Keratinocyte (primary cell): ENCODE measurements at regions not wholly inside any gene's neighbourhood (a gene's known extent, or its start where the extent isn't known, plus 50 kb on each side); places are given as distances from the start of the nearest gene placed in this dataset.

Experiments used
- DNase-seq: peaks from one replicate; pipeline ENCODE4 v3.0.0-alpha.2; 2011; ENCODE audit warnings: low read depth, missing footprints, low spot score
- FAIRE-seq: peaks from 2 replicates; lab custom pipeline; 2011; peaks lifted over from hg19 to GRCh38; lab: Jason Lieb, UNC
- H2AFZ ChIP-seq: 2 replicates; pipeline ENCODE4 v1.6.0; 2012; ENCODE audit warnings: low read length, control low read depth, inconsistent platforms; ENCODE audit not compliant: control insufficient read depth
- H3K27ac ChIP-seq: 2 replicates; pipeline ENCODE4 v1.5.1; 2011; ENCODE audit warnings: low read length; ENCODE audit not compliant: control insufficient read depth, insufficient read depth
- H3K27me3 ChIP-seq: 3 replicates; pipeline ENCODE4 v1.6.0; 2011; ENCODE audit warnings: low read length; ENCODE audit not compliant: control insufficient read depth, insufficient read depth; ENCODE audit errors: extremely low read depth
- H3K36me3 ChIP-seq, 2 experiments: 2 replicates in 1 of 2; 3 replicates in 1 of 2; pipeline ENCODE4 v1.5.1; 2011; ENCODE audit warnings: low read length in 2 of 2, mild to moderate bottlenecking in 1 of 2; ENCODE audit not compliant: control insufficient read depth in 2 of 2, insufficient read depth in 2 of 2; ENCODE audit errors: extremely low read depth in 1 of 2
- H3K4me1 ChIP-seq: 3 replicates; pipeline ENCODE4 v1.5.1; 2011; ENCODE audit warnings: low read length; ENCODE audit not compliant: control insufficient read depth, insufficient read depth; ENCODE audit errors: extremely low read depth
- H3K4me2 ChIP-seq: 3 replicates; pipeline ENCODE4 v1.6.0; 2011; ENCODE audit warnings: low read depth, low read length; ENCODE audit not compliant: control insufficient read depth, insufficient read depth; ENCODE audit errors: extremely low read depth
- H3K4me3 ChIP-seq, 3 experiments: fragments of 200-600 bp in 1 of 3; sonication (generic) in 1 of 3; 2 replicates in 2 of 3; 3 replicates in 1 of 3; pipeline ENCODE4 v1.5.1; 2011 to 2016; ENCODE audit warnings: low read length in 3 of 3, mild to moderate bottlenecking in 3 of 3, control low read depth in 2 of 3, inconsistent platforms in 1 of 3, low read depth in 1 of 3, mixed read lengths in 1 of 3, mixed run types in 1 of 3, moderate library complexity in 1 of 3; ENCODE audit not compliant: control insufficient read depth in 2 of 3, insufficient read depth in 2 of 3; ENCODE audit errors: extremely low read depth in 1 of 3
- H3K79me2 ChIP-seq: 2 replicates; pipeline ENCODE4 v1.6.0; 2012; ENCODE audit warnings: low read length; ENCODE audit not compliant: control insufficient read depth, insufficient read depth
- H3K9ac ChIP-seq: 3 replicates; pipeline ENCODE4 v1.6.0; 2011; ENCODE audit warnings: low read length; ENCODE audit not compliant: control insufficient read depth, insufficient read depth; ENCODE audit errors: extremely low read depth
- H3K9me1 ChIP-seq: 3 replicates; pipeline ENCODE4 v1.6.0; 2011; ENCODE audit warnings: low read length; ENCODE audit not compliant: control insufficient read depth, insufficient read depth; ENCODE audit errors: extremely low read depth
- H3K9me3 ChIP-seq: 2 replicates; pipeline ENCODE4 v1.5.1; 2012; ENCODE audit warnings: low read depth, low read length; ENCODE audit not compliant: control insufficient read depth
- H4K20me1 ChIP-seq: 3 replicates; pipeline ENCODE4 v1.6.0; 2011; ENCODE audit warnings: low read length; ENCODE audit not compliant: control insufficient read depth, insufficient read depth; ENCODE audit errors: extremely low read depth
- EZH2 ChIP-seq: IDR thresholded peaks from one replicate; pipeline ENCODE4 v1.6.1; 2012; ENCODE audit warnings: inconsistent platforms, mild to moderate bottlenecking, low read length, moderate library complexity
- dilution Hi-C: fragments of 300-500 bp; cut with MboI; formaldehyde crosslinking; loops from one replicate; pipeline ENCODE4 v1.7.0; 2020; ENCODE audit warnings: low sequenced_read_pairs; ENCODE audit not compliant: extremely low pct_ligation_motif_present
- TF ChIP-seq, protein P1 (sequence below), 3 experiments: IDR thresholded peaks in 1 of 3; conservative IDR thresholded peaks in 1 of 3; optimal IDR thresholded peaks in 1 of 3; 2 replicates in 2 of 3; 3 replicates in 1 of 3; pipeline versions ENCODE3 to v1.5.1; 2011; ENCODE audit warnings: low read length in 3 of 3, mild to moderate bottlenecking in 3 of 3, moderate library complexity in 2 of 3, control low read depth in 1 of 3, inconsistent platforms in 1 of 3; ENCODE audit not compliant: insufficient read depth in 2 of 3; ENCODE audit errors: extremely low read depth in 1 of 3

DNA sequence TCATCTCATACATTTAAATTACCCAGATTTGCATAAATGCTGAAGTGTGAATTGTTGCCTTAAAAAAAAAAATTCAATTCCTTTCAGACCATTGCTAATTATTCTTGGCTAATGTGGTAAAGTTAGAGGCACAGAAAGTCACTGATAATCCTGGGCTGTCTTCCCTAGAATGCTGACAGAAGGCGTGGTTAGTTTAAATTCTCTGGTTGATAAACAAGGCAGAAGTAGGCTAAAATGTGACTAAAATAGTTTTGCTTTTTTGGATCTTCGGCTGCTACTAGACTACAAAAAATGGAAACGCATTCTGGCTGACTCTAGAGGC is 193.7 kb downstream of the OTOL1 start:
- Histone ChIP-seq H3K9me1 (no peaks in the 10 kb centered on the region), H4K20me1 (no peaks in the 10 kb centered on the region), H3K4me3 (no peak overlapping the region), H3K79me2 (no peaks in the 10 kb centered on the region), H3K4me2 (no peak overlapping the region), H3K9me3 (no peaks in the 10 kb centered on the region), H3K27ac (no peak overlapping the region), H3K9ac (no peak overlapping the region), H3K4me1 (no peaks in the 10 kb centered on the region), H2AFZ (no peak overlapping the region), H3K36me3 (no peaks in the 10 kb centered on the region), H3K27me3 (no peaks in the 10 kb centered on the region)
- FAIRE-seq = no peak
- dilution Hi-C loops = no loop called here
- TF ChIP-seq, protein P1, sequence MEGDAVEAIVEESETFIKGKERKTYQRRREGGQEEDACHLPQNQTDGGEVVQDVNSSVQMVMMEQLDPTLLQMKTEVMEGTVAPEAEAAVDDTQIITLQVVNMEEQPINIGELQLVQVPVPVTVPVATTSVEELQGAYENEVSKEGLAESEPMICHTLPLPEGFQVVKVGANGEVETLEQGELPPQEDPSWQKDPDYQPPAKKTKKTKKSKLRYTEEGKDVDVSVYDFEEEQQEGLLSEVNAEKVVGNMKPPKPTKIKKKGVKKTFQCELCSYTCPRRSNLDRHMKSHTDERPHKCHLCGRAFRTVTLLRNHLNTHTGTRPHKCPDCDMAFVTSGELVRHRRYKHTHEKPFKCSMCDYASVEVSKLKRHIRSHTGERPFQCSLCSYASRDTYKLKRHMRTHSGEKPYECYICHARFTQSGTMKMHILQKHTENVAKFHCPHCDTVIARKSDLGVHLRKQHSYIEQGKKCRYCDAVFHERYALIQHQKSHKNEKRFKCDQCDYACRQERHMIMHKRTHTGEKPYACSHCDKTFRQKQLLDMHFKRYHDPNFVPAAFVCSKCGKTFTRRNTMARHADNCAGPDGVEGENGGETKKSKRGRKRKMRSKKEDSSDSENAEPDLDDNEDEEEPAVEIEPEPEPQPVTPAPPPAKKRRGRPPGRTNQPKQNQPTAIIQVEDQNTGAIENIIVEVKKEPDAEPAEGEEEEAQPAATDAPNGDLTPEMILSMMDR (optimal IDR thresholded peaks at IDR 0.05 in 1 of 3, IDR thresholded peaks at IDR 0.05 in 1 of 3, conservative IDR thresholded peaks at IDR 0.05 in 1 of 3; ENCODE audit: extremely low read depth in 1 of 3, insufficient read depth in 2 of 3, low read length in 3 of 3) = no peak
- no peak for TF ChIP-seq EZH2
- no peak for DNase-seq

DNA sequence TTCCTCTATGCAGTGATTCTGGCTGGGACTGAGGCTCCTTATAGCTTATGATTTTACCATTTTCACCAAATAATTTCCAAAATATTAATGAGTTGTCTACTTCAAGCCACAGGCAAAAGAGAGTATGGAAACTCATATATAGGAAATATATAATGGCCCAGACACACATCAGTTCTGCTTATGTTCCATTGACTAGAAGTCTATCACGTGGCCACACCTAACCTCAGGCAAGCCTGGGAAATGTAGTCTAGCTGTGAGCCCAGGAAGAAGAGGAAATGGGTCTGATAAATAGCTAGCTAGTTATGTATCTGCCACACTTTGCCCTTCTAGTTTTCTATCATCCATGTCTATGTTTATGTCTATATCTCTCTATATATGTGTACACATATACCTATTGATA is 195.1 kb downstream of the OTOL1 start:
- Histone ChIP-seq H3K36me3 (no peaks in the 10 kb centered on the region), H3K4me3 (no peak overlapping the region), H3K9me3 (no peaks in the 10 kb centered on the region), H2AFZ (no peak overlapping the region), H3K27ac (no peak overlapping the region), H3K4me2 (no peak overlapping the region), H3K27me3 (no peaks in the 10 kb centered on the region), H3K9me1 (no peaks in the 10 kb centered on the region), H4K20me1 (no peaks in the 10 kb centered on the region), H3K79me2 (no peaks in the 10 kb centered on the region), H3K9ac (no peak overlapping the region), H3K4me1 (no peaks in the 10 kb centered on the region)
- TF ChIP-seq EZH2 = no peak
- TF ChIP-seq, protein P1 (optimal IDR thresholded peaks at IDR 0.05 in 1 of 3, IDR thresholded peaks at IDR 0.05 in 1 of 3, conservative IDR thresholded peaks at IDR 0.05 in 1 of 3; ENCODE audit: extremely low read depth in 1 of 3, insufficient read depth in 2 of 3, low read length in 3 of 3) = no peak
- DNase-seq (no peak), FAIRE-seq (no peak)
- dilution Hi-C loops = no loop called here
